Astrocyte (in vitro differentiated cells and primary cell): ENCODE measurements at regions not wholly inside any gene's neighbourhood (a gene's known extent, or its start where the extent isn't known, plus 50 kb on each side); places are given as distances from the start of the nearest gene placed in this dataset.
A peak's percentile ranks its signal among the peaks of the same experiment; 100 is the strongest.

ENCODE experiments used
- DNase-seq: peaks from one replicate; pipeline ENCODE4 v3.0.0-alpha.2; 2010; ENCODE audit warnings: low read depth
- FAIRE-seq: peaks from 2 replicates; lab custom pipeline; 2011; peaks lifted over from hg19 to GRCh38; lab: Jason Lieb, UNC
- H2AFZ ChIP-seq: 2 replicates; pipeline ENCODE4 v1.6.0; 2012; ENCODE audit warnings: low read depth, low read length, inconsistent platforms
- H3K27ac ChIP-seq: 2 replicates; pipeline ENCODE4 v1.5.1; 2011; ENCODE audit warnings: low read depth, low read length, inconsistent platforms
- H3K27me3 ChIP-seq: 2 replicates; pipeline ENCODE4 v1.6.0; 2011; ENCODE audit warnings: low read length, inconsistent platforms; ENCODE audit not compliant: insufficient read depth
- H3K36me3 ChIP-seq: 2 replicates; pipeline ENCODE4 v1.5.1; 2011; ENCODE audit warnings: low read length, inconsistent platforms; ENCODE audit not compliant: insufficient read depth
- H3K4me1 ChIP-seq: 2 replicates; pipeline ENCODE4 v1.5.1; 2011; ENCODE audit warnings: low read length, inconsistent platforms; ENCODE audit not compliant: insufficient read depth
- H3K4me2 ChIP-seq: 2 replicates; pipeline ENCODE4 v1.6.0; 2012; ENCODE audit warnings: low read length, inconsistent platforms
- H3K4me3 ChIP-seq: 2 replicates; pipeline ENCODE4 v1.5.1; 2011; ENCODE audit warnings: low read depth, mild to moderate bottlenecking, low read length, inconsistent platforms; ENCODE audit not compliant: insufficient read depth
- H3K79me2 ChIP-seq: 2 replicates; pipeline ENCODE4 v1.6.0; 2012; ENCODE audit warnings: mild to moderate bottlenecking, low read length, inconsistent platforms; ENCODE audit not compliant: insufficient read depth
- H3K9ac ChIP-seq: 2 replicates; pipeline ENCODE4 v1.6.0; 2012; ENCODE audit warnings: mild to moderate bottlenecking, low read length, inconsistent platforms
- H3K9me3 ChIP-seq: 2 replicates; pipeline ENCODE4 v1.5.1; 2012; ENCODE audit warnings: low read depth, mild to moderate bottlenecking, low read length, inconsistent platforms; ENCODE audit not compliant: insufficient read depth
- H4K20me1 ChIP-seq: 2 replicates; pipeline ENCODE4 v1.6.0; 2012; ENCODE audit warnings: low read length, inconsistent platforms; ENCODE audit not compliant: insufficient read depth
- H3K27ac Mint-ChIP-seq: one replicate; pipeline ENCODE4 v1.8.0; 2021; ENCODE audit warnings: mild to moderate bottlenecking, mixed read lengths; ENCODE audit not compliant: unreplicated experiment
- H3K27me3 Mint-ChIP-seq: one replicate; pipeline ENCODE4 v1.8.0; 2021; ENCODE audit warnings: low read depth, mixed read lengths; ENCODE audit not compliant: unreplicated experiment
- H3K36me3 Mint-ChIP-seq: one replicate; pipeline ENCODE4 v1.8.0; 2021; ENCODE audit warnings: low read depth, mixed read lengths; ENCODE audit not compliant: unreplicated experiment
- H3K4me1 Mint-ChIP-seq: one replicate; pipeline ENCODE4 v1.8.0; 2021; ENCODE audit warnings: low read depth, mixed read lengths; ENCODE audit not compliant: unreplicated experiment
- H3K4me3 Mint-ChIP-seq: one replicate; pipeline ENCODE4 v1.8.0; 2021; ENCODE audit warnings: mild to moderate bottlenecking, moderate library complexity, mixed read lengths; ENCODE audit not compliant: unreplicated experiment
- H3K9me3 Mint-ChIP-seq: one replicate; pipeline ENCODE4 v1.8.0; 2021; ENCODE audit warnings: mild to moderate bottlenecking, mixed read lengths; ENCODE audit not compliant: unreplicated experiment
- CTCF ChIP-seq: IDR thresholded peaks from 2 replicates; pipeline ENCODE4 v1.5.1; 2011; ENCODE audit warnings: low read depth, mild to moderate bottlenecking, inconsistent platforms, low read length, moderate library complexity; ENCODE audit not compliant: insufficient read depth
- EZH2 ChIP-seq: IDR thresholded peaks from 2 replicates; pipeline ENCODE4 v1.6.1; 2012; ENCODE audit warnings: mild to moderate bottlenecking, low read length, inconsistent platforms; ENCODE audit not compliant: insufficient read depth

DNA sequence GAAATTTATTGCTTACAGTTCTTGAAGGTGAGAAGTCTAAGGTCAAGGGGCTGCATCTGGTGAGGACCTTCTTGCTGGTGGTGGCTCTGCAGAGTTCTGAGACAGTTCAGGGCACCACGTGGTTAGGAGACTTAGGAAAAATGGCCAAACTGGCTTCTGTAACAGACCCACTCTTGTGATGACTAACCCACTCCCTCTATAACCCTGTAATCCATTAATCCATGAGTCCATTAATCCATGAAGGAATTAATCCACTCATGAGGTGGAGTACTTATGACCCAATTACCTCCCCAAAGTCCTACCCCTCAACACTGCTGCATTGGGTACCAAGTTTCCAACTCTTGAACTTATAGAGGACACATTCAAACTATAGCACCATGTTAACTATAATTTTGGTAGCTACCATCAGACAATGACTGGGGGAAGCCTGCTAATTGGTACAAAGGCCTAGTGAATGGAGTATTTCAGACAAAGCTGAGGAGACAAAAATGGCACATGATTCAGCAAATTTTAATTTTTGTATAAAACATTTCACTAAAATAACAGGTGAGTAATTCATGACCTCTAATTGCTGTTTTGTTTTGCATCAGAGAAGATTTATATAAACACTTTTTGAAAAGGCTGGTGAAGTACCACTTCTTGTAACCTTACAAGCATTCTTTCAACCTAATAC lies 374.1 kb upstream of the TBL1XR1 start:
- Mint-ChIP-seq H3K4me1 (peaks cover 4% of the 10 kb centered on the region), H3K27me3 (peaks cover 6% of the 10 kb centered on the region), H3K27ac (no peak overlapping the region), H3K4me3 (no peak overlapping the region), H3K9me3 (peaks cover 3% of the 10 kb centered on the region), H3K36me3 (peaks cover 2% of the 10 kb centered on the region)
- Histone ChIP-seq H3K27me3 (no peaks in the 10 kb centered on the region), H2AFZ (no peak overlapping the region), H4K20me1 (no peaks in the 10 kb centered on the region), H3K4me3 (no peak overlapping the region), H3K36me3 (no peaks in the 10 kb centered on the region), H3K4me1 (no peaks in the 10 kb centered on the region), H3K27ac (no peak overlapping the region), H3K4me2 (no peak overlapping the region), H3K79me2 (no peaks in the 10 kb centered on the region), H3K9ac (no peak overlapping the region), H3K9me3 (no peaks in the 10 kb centered on the region)
- TF ChIP-seq EZH2 (no peak), CTCF (no peak)
- DNase-seq, result no peak
- no peak for FAIRE-seq

DNA sequence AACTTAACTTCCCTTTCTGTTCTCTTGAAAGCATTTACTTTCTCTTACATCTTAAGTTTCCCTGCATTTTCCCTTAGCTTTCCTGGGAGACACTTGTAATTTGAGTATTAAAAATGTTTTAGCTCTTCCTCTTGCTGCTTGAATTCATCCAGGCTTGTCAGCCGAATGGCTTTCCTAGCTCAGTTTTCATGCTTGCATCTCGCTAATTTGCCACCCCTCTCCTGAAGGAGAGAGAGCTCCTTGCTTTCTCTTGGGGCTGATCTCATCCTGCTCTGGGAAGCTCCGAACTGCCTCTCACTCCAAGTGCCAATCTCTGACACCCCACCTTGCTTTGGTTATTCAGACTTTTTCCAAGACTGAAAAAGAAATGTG lies 374.6 kb upstream of the TBL1XR1 start:
- Histone ChIP-seq H3K4me3 (no peak overlapping the region), H3K9me3 (no peaks in the 10 kb centered on the region), H3K27me3 (no peaks in the 10 kb centered on the region), H4K20me1 (no peaks in the 10 kb centered on the region), H2AFZ (no peak overlapping the region), H3K79me2 (no peaks in the 10 kb centered on the region), H3K27ac (no peak overlapping the region), H3K4me1 (no peaks in the 10 kb centered on the region), H3K4me2 (no peak overlapping the region), H3K36me3 (no peaks in the 10 kb centered on the region), H3K9ac (no peak overlapping the region)
- Mint-ChIP-seq H3K27me3 (peaks cover 6% of the 10 kb centered on the region), H3K9me3 (peaks cover 3% of the 10 kb centered on the region), H3K4me3 (no peak overlapping the region), H3K36me3 (peaks cover 2% of the 10 kb centered on the region), H3K27ac (no peak overlapping the region), H3K4me1 (peaks cover 4% of the 10 kb centered on the region)
- DNase-seq (no peak), FAIRE-seq (no peak)
- TF ChIP-seq CTCF (no peak), EZH2 (no peak)

- Histone ChIP-seq H3K4me1 (no peaks in the 10 kb centered on the region), H2AFZ (peak overlapping the region; percentile 33), H3K4me2 (no peak overlapping the region), H3K9me3 (no peaks in the 10 kb centered on the region), H3K27me3 (no peaks in the 10 kb centered on the region), H3K4me3 (no peak overlapping the region), H3K36me3 (no peaks in the 10 kb centered on the region), H3K27ac (no peak overlapping the region), H4K20me1 (no peaks in the 10 kb centered on the region), H3K79me2 (no peaks in the 10 kb centered on the region), H3K9ac (no peak overlapping the region)
- H3K27me3 Mint-ChIP-seq, result peaks cover 4% of the 10 kb centered on the region
- DNase-seq, result peak; percentile 90
- TF ChIP-seq EZH2, result no peak
- no peak for TF ChIP-seq CTCF
- no peak for FAIRE-seq
- peaks cover 4% of the 10 kb centered on the region for H3K4me1 Mint-ChIP-seq
- peaks cover 3% of the 10 kb centered on the region for H3K9me3 Mint-ChIP-seq
- H3K27ac Mint-ChIP-seq, result no peak overlapping the region
- H3K36me3 Mint-ChIP-seq, result no peaks in the 10 kb centered on the region
- H3K4me3 Mint-ChIP-seq, result no peak overlapping the region
Observed at GRCh38 chr3:177574222-177574856, 377.1 kb upstream of the TBL1XR1 start.
